KMS-11 (cell line): ENCODE measurements at regions not wholly inside any gene's neighbourhood (a gene's known extent, or its start where the extent isn't known, plus 50 kb on each side); places are given as distances from the start of the nearest gene placed in this dataset.

Experiments
- H2AFZ ChIP-seq: fragments of 200-600 bp; sonication (generic); 2 replicates; pipeline ENCODE4 v1.6.1; 2016; ENCODE audit warnings: antibody characterized with exemption, mixed run types, low read depth
- H3K27ac ChIP-seq: fragments of 200-600 bp; sonication (generic); 2 replicates; pipeline ENCODE4 v1.6.1; 2016; ENCODE audit warnings: mild to moderate bottlenecking, mixed run types
- H3K27me3 ChIP-seq: fragments of 200-600 bp; sonication (generic); 2 replicates; pipeline ENCODE4 v1.6.1; 2017; ENCODE audit warnings: mild to moderate bottlenecking, low read depth, mixed run types, moderate library complexity; ENCODE audit not compliant: insufficient read depth
- H3K36me3 ChIP-seq: fragments of 200-600 bp; sonication (generic); 2 replicates; pipeline ENCODE4 v1.6.1; 2017; ENCODE audit warnings: mild to moderate bottlenecking, mixed run types; ENCODE audit not compliant: insufficient read depth
- H3K4me1 ChIP-seq: fragments of 200-600 bp; sonication (generic); 2 replicates; pipeline ENCODE4 v1.6.1; 2016; ENCODE audit warnings: mild to moderate bottlenecking, low read depth, mixed run types; ENCODE audit not compliant: poor library complexity, severe bottlenecking
- H3K4me2 ChIP-seq: fragments of 200-600 bp; sonication (generic); 2 replicates; pipeline ENCODE4 v1.7.0; 2016; ENCODE audit warnings: mild to moderate bottlenecking, mixed run types
- H3K4me3 ChIP-seq: fragments of 200-600 bp; sonication (generic); IDR thresholded peaks from 2 replicates; pipeline ENCODE4 v1.6.1; 2017; ENCODE audit warnings: low read depth, low read length, mixed read lengths; ENCODE audit not compliant: insufficient read depth
- H3K79me2 ChIP-seq: fragments of 200-600 bp; sonication (generic); 2 replicates; pipeline ENCODE4 v1.6.1; 2016; ENCODE audit warnings: low read depth, mixed run types; ENCODE audit not compliant: insufficient read depth
- H3K9ac ChIP-seq: fragments of 200-600 bp; sonication (generic); 2 replicates; pipeline ENCODE4 v1.6.1; 2016; ENCODE audit warnings: mild to moderate bottlenecking, mixed run types
- H4K20me1 ChIP-seq: fragments of 200-600 bp; sonication (generic); 2 replicates; pipeline ENCODE4 v1.6.1; 2016; ENCODE audit warnings: mild to moderate bottlenecking, mixed run types; ENCODE audit not compliant: insufficient read depth
- TF ChIP-seq, protein P1 (sequence below): fragments of 200-600 bp; sonication (generic); conservative IDR thresholded peaks from 2 replicates; pipeline ENCODE4 v1.6.1; 2017; ENCODE audit warnings: low read depth, mild to moderate bottlenecking, antibody characterized with exemption, low read length, moderate library complexity, mixed read lengths

DNA sequence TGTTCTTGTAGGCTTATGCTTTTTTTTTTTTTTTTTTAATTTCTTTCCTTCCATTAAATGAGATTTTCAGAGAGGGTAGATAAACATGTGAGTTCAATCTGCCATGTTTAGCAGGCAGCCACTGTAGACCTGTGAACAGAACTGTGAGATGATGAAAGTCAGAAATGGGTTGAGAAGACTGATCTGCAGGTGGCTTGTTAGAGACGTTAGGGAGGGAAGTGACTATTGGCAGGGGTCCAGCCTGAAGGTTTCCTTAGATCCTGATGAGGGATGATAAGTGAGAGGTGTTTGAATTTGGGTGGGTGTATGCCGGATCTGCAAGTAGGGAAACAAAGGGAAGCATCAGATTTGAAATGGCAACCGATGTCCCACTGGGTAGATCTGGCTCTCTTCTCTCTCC, 157.8 kb downstream of the HS3ST3B1 start:
- no peaks in the 10 kb centered on the region for H4K20me1 ChIP-seq
- H3K9ac ChIP-seq = no peak overlapping the region
- H3K4me2 ChIP-seq = no peak overlapping the region
- no peak overlapping the region for H2AFZ ChIP-seq
- no peak overlapping the region for H3K27ac ChIP-seq
- TF ChIP-seq, protein P1, sequence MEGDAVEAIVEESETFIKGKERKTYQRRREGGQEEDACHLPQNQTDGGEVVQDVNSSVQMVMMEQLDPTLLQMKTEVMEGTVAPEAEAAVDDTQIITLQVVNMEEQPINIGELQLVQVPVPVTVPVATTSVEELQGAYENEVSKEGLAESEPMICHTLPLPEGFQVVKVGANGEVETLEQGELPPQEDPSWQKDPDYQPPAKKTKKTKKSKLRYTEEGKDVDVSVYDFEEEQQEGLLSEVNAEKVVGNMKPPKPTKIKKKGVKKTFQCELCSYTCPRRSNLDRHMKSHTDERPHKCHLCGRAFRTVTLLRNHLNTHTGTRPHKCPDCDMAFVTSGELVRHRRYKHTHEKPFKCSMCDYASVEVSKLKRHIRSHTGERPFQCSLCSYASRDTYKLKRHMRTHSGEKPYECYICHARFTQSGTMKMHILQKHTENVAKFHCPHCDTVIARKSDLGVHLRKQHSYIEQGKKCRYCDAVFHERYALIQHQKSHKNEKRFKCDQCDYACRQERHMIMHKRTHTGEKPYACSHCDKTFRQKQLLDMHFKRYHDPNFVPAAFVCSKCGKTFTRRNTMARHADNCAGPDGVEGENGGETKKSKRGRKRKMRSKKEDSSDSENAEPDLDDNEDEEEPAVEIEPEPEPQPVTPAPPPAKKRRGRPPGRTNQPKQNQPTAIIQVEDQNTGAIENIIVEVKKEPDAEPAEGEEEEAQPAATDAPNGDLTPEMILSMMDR = no peak
- no peaks in the 10 kb centered on the region for H3K27me3 ChIP-seq
- no peaks in the 10 kb centered on the region for H3K79me2 ChIP-seq
- H3K4me1 ChIP-seq = no peaks in the 10 kb centered on the region
- H3K36me3 ChIP-seq = no peaks in the 10 kb centered on the region
- H3K4me3 ChIP-seq = no peak overlapping the region

DNA sequence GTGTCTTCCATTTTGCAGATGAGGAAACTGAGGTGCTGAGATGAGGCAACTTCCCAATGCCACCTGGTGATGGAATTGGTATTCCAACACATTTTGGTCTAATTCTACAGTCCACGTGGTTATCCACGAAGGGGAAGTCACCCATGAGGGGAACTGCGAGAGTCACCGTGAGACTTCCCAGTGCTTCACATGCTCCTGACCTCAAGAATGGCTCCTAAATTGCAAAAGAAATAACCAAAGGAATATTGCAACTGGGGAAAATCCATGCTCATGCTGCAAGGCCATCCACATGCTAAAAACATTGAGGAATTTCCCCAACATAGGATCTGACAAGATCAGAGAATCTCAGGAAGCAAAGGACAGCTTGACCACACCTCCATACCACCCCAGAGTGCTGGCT, 153.9 kb downstream of the HS3ST3B1 start:
- Histone ChIP-seq H4K20me1 (no peaks in the 10 kb centered on the region), H3K4me3 (no peak overlapping the region), H2AFZ (no peak overlapping the region), H3K9ac (no peak overlapping the region), H3K4me1 (no peaks in the 10 kb centered on the region), H3K27me3 (no peaks in the 10 kb centered on the region), H3K36me3 (no peaks in the 10 kb centered on the region), H3K79me2 (no peaks in the 10 kb centered on the region), H3K27ac (no peak overlapping the region), H3K4me2 (no peak overlapping the region)
- TF ChIP-seq, protein P1 = no peak

DNA sequence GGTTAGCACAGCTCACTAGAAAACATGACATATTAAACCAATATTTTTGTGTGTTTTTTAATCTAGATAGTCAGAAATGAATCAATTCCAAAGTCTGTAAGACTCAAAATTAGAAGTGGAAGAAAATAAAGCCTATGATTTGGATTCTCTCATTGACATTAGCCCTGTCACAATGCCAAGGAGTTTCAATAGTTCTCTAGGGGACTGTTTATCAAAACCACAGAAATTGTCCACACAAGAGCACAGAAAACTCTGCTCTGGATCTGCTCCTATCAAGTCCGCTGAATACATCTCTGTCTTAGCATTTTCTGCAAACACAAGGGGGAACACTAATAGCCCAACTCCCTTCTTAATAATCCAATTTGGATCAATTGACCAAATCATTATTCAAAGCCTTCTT, 152.0 kb downstream of the HS3ST3B1 start:
- Histone ChIP-seq H2AFZ (no peak overlapping the region), H3K4me1 (no peaks in the 10 kb centered on the region)
- TF ChIP-seq, protein P1 = no peak

DNA sequence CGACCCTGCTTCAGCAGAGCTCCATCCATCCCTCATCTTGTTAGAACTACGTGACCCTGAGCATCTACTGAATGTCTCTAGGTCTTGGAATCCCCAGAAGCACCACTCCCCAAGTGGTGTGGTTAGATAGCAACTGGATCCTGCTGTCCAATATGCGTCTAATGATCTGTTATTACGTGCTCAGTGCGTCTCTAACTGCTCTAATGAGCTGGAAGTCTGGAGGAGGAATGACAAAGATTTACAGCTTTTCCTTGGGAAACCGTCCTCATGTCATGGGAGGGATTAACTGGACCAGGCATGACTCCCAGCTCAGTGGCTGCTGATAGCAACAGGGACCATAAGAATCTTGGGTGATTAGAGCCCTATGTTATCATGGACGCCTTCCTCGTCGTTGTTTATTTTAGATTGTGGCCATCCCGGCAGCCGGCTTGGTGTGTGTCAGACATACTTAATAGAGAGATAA, 150.9 kb downstream of the HS3ST3B1 start:
- Histone ChIP-seq H3K27me3 (no peaks in the 10 kb centered on the region), H3K4me3 (no peak overlapping the region), H3K27ac (no peak overlapping the region), H3K4me1 (no peaks in the 10 kb centered on the region), H2AFZ (no peak overlapping the region), H3K79me2 (no peaks in the 10 kb centered on the region), H3K36me3 (no peaks in the 10 kb centered on the region), H4K20me1 (no peaks in the 10 kb centered on the region), H3K4me2 (no peak overlapping the region), H3K9ac (no peak overlapping the region)
- TF ChIP-seq, protein P1 = no peak

More for the DNA sequence above, 152.0 kb downstream of the HS3ST3B1 start:
- Histone ChIP-seq H3K4me3 (no peak overlapping the region), H3K36me3 (no peaks in the 10 kb centered on the region), H3K27ac (no peak overlapping the region), H3K79me2 (no peaks in the 10 kb centered on the region), H3K4me2 (no peak overlapping the region), H3K27me3 (no peaks in the 10 kb centered on the region), H3K9ac (no peak overlapping the region), H4K20me1 (no peaks in the 10 kb centered on the region)
